MV-4-11 (cell line): ENCODE measurements at regions not wholly inside any gene's neighbourhood (a gene's known extent, or its start where the extent isn't known, plus 50 kb on each side); places are given as distances from the start of the nearest gene placed in this dataset.

Source experiments
- DNase-seq: peaks from one replicate; lab custom pipeline; 2025; lab: John Stamatoyannopoulos, UW

- no peak for DNase-seq
These were observed 344.9 kb downstream of the BRD1 start for GRCh38 chr22:49482811-49483210.

- DNase-seq = no peak
These were observed 345.8 kb downstream of the BRD1 start for GRCh38 chr22:49481659-49482399.

GRCh38 chr22:49480896-49481658 lies 346.6 kb downstream of the BRD1 start:
- DNase-seq = no peak

- no peak for DNase-seq
These were observed 347.3 kb downstream of the BRD1 start for GRCh38 chr22:49480331-49480730.

GRCh38 chr22:49479566-49479965 lies 348.1 kb downstream of the BRD1 start:
- DNase-seq = no peak

- DNase-seq = no peak
These were observed 350.8 kb downstream of the BRD1 start for GRCh38 chr22:49476800-49477400.

- DNase-seq = no peak
These were observed 351.5 kb downstream of the BRD1 start for GRCh38 chr22:49476176-49476575.

- no peak for DNase-seq
These were observed 352.4 kb downstream of the BRD1 start for GRCh38 chr22:49475253-49475652.

GRCh38 chr22:49473286-49473685 lies 354.4 kb downstream of the BRD1 start:
- DNase-seq = no peak

GRCh38 chr22:49470741-49471503 lies 356.8 kb downstream of the BRD1 start:
- DNase-seq = no peak

- no peak for DNase-seq
These were observed 357.6 kb downstream of the BRD1 start for GRCh38 chr22:49469896-49470740.

GRCh38 chr22:49468487-49469198 lies 359.0 kb downstream of the BRD1 start:
- DNase-seq = no peak

- peak; percentile 94 for DNase-seq
These were observed 360.6 kb downstream of the BRD1 start for GRCh38 chr22:49466878-49467595.

GRCh38 chr22:49464037-49464436 lies 363.6 kb downstream of the BRD1 start:
- no peak for DNase-seq

- DNase-seq = peak; percentile 97
These were observed 364.9 kb downstream of the BRD1 start for GRCh38 chr22:49462795-49463194.

GRCh38 chr22:49462291-49462690 lies 365.4 kb downstream of the BRD1 start:
- no peak for DNase-seq

GRCh38 chr22:49461674-49462073 lies 366.0 kb downstream of the BRD1 start:
- no peak for DNase-seq

GRCh38 chr22:49460592-49461281 lies 366.9 kb downstream of the BRD1 start:
- no peak for DNase-seq

GRCh38 chr22:49460091-49460490 lies 367.6 kb downstream of the BRD1 start:
- DNase-seq = no peak
